Suprapubic skin (tissue), 4 donors: ENCODE measurements at regions not wholly inside any gene's neighbourhood (a gene's known extent, or its start where the extent isn't known, plus 50 kb on each side); places are given as distances from the start of the nearest gene placed in this dataset.

Experiments
- DNase-seq, 2 donors: peaks; one replicate each; pipeline ENCODE4 v3.0.0-alpha.2; 2019; ENCODE audit warnings: low spot score in 2 of 2
- H3K27ac ChIP-seq: fragments of 200-600 bp; sonication (generic); one replicate; pipeline ENCODE4 v1.5.1; 2019
- H3K27me3 ChIP-seq: fragments of 200-600 bp; sonication (generic); one replicate; pipeline ENCODE4 v1.5.1; 2019
- H3K36me3 ChIP-seq: fragments of 200-600 bp; sonication (generic); one replicate; pipeline ENCODE4 v1.5.1; 2019
- H3K4me1 ChIP-seq: fragments of 200-600 bp; sonication (generic); one replicate; pipeline ENCODE4 v1.5.1; 2019
- H3K4me3 ChIP-seq: fragments of 200-600 bp; sonication (generic); one replicate; pipeline ENCODE4 v1.5.1; 2019; ENCODE audit warnings: mild to moderate bottlenecking
- H3K9me3 ChIP-seq: fragments of 200-600 bp; sonication (generic); one replicate; pipeline ENCODE4 v1.5.1; 2019
- EP300 ChIP-seq: sonication (generic); formaldehyde crosslinking; IDR thresholded peaks from one replicate; pipeline ENCODE4 v1.6.1; 2017; ENCODE audit warnings: antibody characterized with exemption
- POLR2A ChIP-seq, 2 donors: fragments of 450-650 bp; IDR thresholded peaks; one replicate each; pipeline ENCODE4 v1.6.1; 2017; ENCODE audit warnings: antibody characterized with exemption in 2 of 2, mild to moderate bottlenecking in 2 of 2, moderate library complexity in 2 of 2
- POLR2AphosphoS5 ChIP-seq, 3 donors: sonication (generic); formaldehyde crosslinking; IDR thresholded peaks; one replicate each; pipeline ENCODE4 v1.6.1; 2017; ENCODE audit warnings: antibody characterized with exemption in 3 of 3
- WGBS: methylation state at CpG from one replicate; pipeline ENCODE4 v1.1.5; 2018; 5-methylcytosine and 5-hydroxymethylcytosine counted together
- TF ChIP-seq, protein P1 (sequence below), 2 donors: fragments of 200-600 bp in 1 of 2; fragments of 450-650 bp in 1 of 2; sonication (generic) in 1 of 2; IDR thresholded peaks; one replicate each; pipeline ENCODE4 v1.5.1; 2016 to 2019; ENCODE audit warnings: antibody characterized with exemption in 2 of 2, mild to moderate bottlenecking in 1 of 2, moderate library complexity in 1 of 2

DNA sequence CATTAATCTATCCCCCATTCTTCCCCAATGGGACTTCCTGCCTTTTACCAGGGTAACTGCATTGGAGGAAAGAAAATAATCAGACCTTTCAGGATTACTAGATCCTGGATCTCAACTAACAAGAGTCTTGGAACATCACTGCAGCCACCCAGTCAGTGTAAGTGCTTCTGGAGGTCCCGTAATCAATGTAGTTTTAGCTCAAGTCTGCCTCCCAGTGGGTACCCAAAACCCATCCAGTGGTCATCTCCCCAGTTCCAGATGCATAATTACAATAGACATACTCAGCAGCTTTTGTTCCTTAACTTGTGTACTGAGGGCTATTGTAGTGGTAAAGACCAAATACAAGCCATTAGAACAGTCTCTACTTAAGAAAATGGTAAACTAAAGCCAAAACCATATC, 319.1 kb downstream of the GPATCH2 start:
- Histone ChIP-seq H3K9me3 (no peaks in the 10 kb centered on the region), H3K27ac (no peak overlapping the region), H3K4me1 (no peaks in the 10 kb centered on the region), H3K27me3 (no peaks in the 10 kb centered on the region), H3K36me3 (no peaks in the 10 kb centered on the region), H3K4me3 (no peak overlapping the region)
- TF ChIP-seq POLR2AphosphoS5 (IDR thresholded peaks at IDR 0.05) (no peak), POLR2A (IDR thresholded peaks at IDR 0.05) (no peak)
- TF ChIP-seq, protein P1, sequence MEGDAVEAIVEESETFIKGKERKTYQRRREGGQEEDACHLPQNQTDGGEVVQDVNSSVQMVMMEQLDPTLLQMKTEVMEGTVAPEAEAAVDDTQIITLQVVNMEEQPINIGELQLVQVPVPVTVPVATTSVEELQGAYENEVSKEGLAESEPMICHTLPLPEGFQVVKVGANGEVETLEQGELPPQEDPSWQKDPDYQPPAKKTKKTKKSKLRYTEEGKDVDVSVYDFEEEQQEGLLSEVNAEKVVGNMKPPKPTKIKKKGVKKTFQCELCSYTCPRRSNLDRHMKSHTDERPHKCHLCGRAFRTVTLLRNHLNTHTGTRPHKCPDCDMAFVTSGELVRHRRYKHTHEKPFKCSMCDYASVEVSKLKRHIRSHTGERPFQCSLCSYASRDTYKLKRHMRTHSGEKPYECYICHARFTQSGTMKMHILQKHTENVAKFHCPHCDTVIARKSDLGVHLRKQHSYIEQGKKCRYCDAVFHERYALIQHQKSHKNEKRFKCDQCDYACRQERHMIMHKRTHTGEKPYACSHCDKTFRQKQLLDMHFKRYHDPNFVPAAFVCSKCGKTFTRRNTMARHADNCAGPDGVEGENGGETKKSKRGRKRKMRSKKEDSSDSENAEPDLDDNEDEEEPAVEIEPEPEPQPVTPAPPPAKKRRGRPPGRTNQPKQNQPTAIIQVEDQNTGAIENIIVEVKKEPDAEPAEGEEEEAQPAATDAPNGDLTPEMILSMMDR (IDR thresholded peaks at IDR 0.05), result no peak
- WGBS, result 63% methylated on average over 1 of the region's 1 CpG
- no peak for DNase-seq

DNA sequence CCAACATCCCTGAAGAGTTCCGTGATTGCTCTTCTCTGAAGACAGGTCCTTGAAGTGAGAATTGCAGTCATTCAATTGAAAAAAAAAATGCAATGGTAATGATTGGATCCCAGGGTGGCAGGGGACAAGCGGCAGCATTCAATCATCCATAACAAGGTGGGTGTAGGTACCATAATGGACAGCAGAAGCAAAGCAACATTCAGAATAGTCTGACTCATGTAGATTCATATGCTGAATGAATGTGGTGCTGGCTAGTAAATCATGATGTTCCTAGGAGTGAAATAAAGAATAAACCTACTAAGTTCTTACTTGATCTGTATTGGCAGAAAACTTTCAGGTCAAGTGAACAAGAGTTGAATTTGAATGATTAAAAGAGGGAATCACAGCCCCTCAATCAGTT, 319.6 kb downstream of the GPATCH2 start:
- TF ChIP-seq, protein P1 (IDR thresholded peaks at IDR 0.05), result no peak
- no peak for TF ChIP-seq POLR2AphosphoS5 (IDR thresholded peaks at IDR 0.05)
- TF ChIP-seq POLR2A (IDR thresholded peaks at IDR 0.05), result no peak
- TF ChIP-seq EP300, result no peak

DNA sequence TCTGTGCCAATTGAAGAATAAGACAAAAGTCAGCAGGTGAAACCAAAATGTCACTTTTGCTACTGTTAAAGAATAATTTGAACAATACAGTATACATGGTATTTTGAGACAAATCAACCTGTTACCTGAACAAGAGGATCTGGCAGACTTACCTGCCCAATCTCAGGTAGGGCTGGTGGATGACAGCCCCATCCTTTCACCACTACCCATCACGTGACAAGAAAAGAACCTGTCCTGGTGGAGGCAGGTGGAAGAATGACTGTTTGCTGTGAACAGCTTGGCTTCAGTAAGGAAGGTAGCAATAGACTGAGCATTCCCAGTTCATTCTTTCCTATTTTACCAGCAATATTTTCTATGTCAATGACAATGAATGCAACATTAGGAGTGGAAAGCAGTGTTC, 349.6 kb downstream of the GPATCH2 start:
- no peaks in the 10 kb centered on the region for H3K4me1 ChIP-seq
- no peaks in the 10 kb centered on the region for H3K9me3 ChIP-seq
- DNase-seq, result no peak
- H3K27ac ChIP-seq, result no peak overlapping the region
- TF ChIP-seq EP300 (no peak), POLR2A (IDR thresholded peaks at IDR 0.05) (no peak), POLR2AphosphoS5 (IDR thresholded peaks at IDR 0.05) (no peak)
- TF ChIP-seq, protein P1 (IDR thresholded peaks at IDR 0.05), result no peak
- no peaks in the 10 kb centered on the region for H3K27me3 ChIP-seq
- WGBS, result 68% methylated on average over 1 of the region's 1 CpG
- H3K36me3 ChIP-seq, result no peaks in the 10 kb centered on the region
- no peak overlapping the region for H3K4me3 ChIP-seq

More for the DNA sequence above, 319.6 kb downstream of the GPATCH2 start:
- DNase-seq, result no peak
- H3K36me3 ChIP-seq, result no peaks in the 10 kb centered on the region
- H3K27me3 ChIP-seq, result no peaks in the 10 kb centered on the region
- H3K9me3 ChIP-seq, result no peaks in the 10 kb centered on the region
- WGBS, result 93% methylated on average over 2 of the region's 2 CpGs
- no peak overlapping the region for H3K4me3 ChIP-seq
- H3K4me1 ChIP-seq, result no peaks in the 10 kb centered on the region
- H3K27ac ChIP-seq, result no peak overlapping the region

DNA sequence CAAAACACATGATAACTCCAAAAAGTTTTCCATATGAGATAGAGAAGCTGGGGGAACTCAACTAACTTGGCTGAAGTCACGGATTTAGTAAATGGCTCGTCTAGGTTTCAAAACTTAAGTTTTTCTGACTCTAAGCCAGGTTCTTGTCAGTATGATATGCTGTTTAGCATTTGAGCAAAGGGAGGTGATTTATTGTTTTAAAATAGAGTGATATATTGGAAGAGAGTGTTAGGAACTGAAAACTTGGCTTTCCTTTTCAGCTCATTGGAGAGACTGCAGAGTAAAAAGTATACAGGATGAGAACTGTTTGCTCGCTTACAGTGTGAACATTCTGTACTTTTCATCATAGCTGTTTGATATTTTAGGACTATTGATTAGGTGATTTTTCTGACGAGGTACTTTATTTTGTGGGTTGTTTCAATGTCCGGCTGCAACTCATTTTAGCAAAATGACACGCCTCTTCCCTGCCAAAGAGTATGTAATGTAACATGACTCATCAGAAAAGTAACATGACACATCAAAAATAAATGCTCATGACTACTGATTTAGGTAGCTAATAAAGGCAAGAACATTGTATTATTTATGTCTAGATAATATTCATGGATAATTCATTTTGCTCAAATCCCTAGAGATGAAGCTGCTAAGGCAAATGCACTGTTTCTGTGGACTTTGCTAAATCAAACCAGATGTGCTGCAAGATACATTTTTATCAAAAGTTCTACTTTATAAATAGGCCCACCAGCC, 355.1 kb downstream of the GPATCH2 start:
- WGBS, result 34% methylated on average over 6 of the region's 6 CpGs
- DNase-seq, result no peak

DNA sequence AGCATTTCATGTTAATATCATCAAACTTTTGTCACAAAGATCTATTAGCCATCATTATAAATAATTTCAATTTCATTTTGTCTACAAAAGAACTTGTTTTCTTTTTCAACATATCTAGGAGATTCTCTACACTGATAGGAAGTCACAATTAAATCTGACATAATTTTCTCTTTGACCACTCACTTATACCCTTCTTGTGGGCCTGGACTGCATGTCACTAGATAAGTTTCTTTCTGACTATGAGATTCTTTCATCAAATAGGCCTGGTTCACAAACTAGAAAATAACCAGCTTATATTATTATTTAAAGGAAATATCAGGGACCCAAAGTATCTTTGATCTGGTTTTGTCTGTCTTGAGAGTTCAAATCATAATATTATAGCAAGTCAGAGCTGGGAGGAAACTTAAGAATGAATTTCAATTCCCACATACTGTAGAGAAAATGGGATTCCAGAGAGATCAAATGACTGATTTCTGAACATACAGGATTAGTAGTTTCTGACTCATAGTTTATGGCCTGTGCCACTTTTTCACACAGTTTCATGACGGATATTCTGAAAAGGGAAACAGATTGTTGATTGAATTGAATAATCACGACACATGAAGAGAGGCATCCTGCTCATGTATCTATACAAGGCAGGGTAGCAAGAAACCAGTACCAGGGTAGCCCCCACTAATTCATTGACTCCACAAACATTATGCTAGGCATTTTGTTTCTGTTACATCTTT, 355.8 kb downstream of the GPATCH2 start:
- H3K36me3 ChIP-seq, result no peaks in the 10 kb centered on the region
- H3K4me3 ChIP-seq, result no peak overlapping the region
- WGBS, result 41% methylated on average over 2 of the region's 2 CpGs
- no peaks in the 10 kb centered on the region for H3K27me3 ChIP-seq
- no peak for DNase-seq
- H3K9me3 ChIP-seq, result no peaks in the 10 kb centered on the region
- TF ChIP-seq EP300, result no peak
- H3K27ac ChIP-seq, result no peak overlapping the region
- no peaks in the 10 kb centered on the region for H3K4me1 ChIP-seq

More for the DNA sequence above, 355.1 kb downstream of the GPATCH2 start:
- Histone ChIP-seq H3K27me3 (no peaks in the 10 kb centered on the region), H3K4me3 (no peak overlapping the region), H3K36me3 (no peaks in the 10 kb centered on the region), H3K9me3 (no peaks in the 10 kb centered on the region), H3K4me1 (no peaks in the 10 kb centered on the region), H3K27ac (no peak overlapping the region)
- TF ChIP-seq, protein P1 (IDR thresholded peaks at IDR 0.05), result no peak
- TF ChIP-seq EP300, result no peak
- TF ChIP-seq POLR2A (IDR thresholded peaks at IDR 0.05), result no peak
- no peak for TF ChIP-seq POLR2AphosphoS5 (IDR thresholded peaks at IDR 0.05)
